ENCODE measurements at regions not wholly inside any gene's neighbourhood (a gene's known extent, or its start where the extent isn't known, plus 50 kb on each side); places are given as distances from the start of the nearest gene placed in this dataset.
"Not testable (repeated sequence)": the region's sequence is repeated elsewhere in the genome, so short reads cannot be mapped to it uniquely, and the experiment has no call there.

- Mint-ChIP-seq H3K27ac (no peak overlapping the region), H3K4me1 (ENCODE audit: low read depth) (no peaks in the 10 kb centered on the region), H3K27me3 (ENCODE audit: low read depth) (no peaks in the 10 kb centered on the region), H3K4me3 (no peak overlapping the region), H3K9me3 (peaks cover 3 to 7% of the 10 kb centered on the region in 2 donors), H3K36me3 (ENCODE audit: insufficient read depth in 2 of 2) (peaks cover 0 to 1% of the 10 kb centered on the region in 2 donors)
- no peak for ATAC-seq (replicated peaks in 1 of 2)
- no peak for DNase-seq
Observed at GRCh38 chr2:140117386-140117785, 1337.2 kb upstream of the NXPH2 start.

- no peak overlapping the region for H3K27ac Mint-ChIP-seq
- ATAC-seq (replicated peaks in 1 of 2) (no peak), DNase-seq (no peak)
- H3K27me3 Mint-ChIP-seq (ENCODE audit: low read depth): no peaks in the 10 kb centered on the region
- peaks cover 0 to 1% of the 10 kb centered on the region in 2 donors for H3K36me3 Mint-ChIP-seq (ENCODE audit: insufficient read depth in 2 of 2)
- H3K4me3 Mint-ChIP-seq: no peak overlapping the region
- H3K4me1 Mint-ChIP-seq (ENCODE audit: low read depth): no peaks in the 10 kb centered on the region
- peaks cover 8 to 12% of the 10 kb centered on the region in 2 donors for H3K9me3 Mint-ChIP-seq
Observed at GRCh38 chr2:140108706-140109475, 1328.7 kb upstream of the NXPH2 start.

- Mint-ChIP-seq H3K36me3 (ENCODE audit: insufficient read depth in 2 of 2) (no peaks in the 10 kb centered on the region), H3K9me3 (peaks cover 10 to 12% of the 10 kb centered on the region in 2 donors), H3K27me3 (ENCODE audit: low read depth) (no peaks in the 10 kb centered on the region), H3K4me1 (ENCODE audit: low read depth) (no peaks in the 10 kb centered on the region), H3K27ac (no peak overlapping the region), H3K4me3 (no peak overlapping the region)
- ATAC-seq (replicated peaks in 1 of 2) (no peak), DNase-seq (no peak)
Observed at GRCh38 chr2:140091926-140092325, 1311.7 kb upstream of the NXPH2 start.

GRCh38 chr2:140086964-140087363 lies 1306.8 kb upstream of the NXPH2 start:
- Mint-ChIP-seq H3K9me3 (peaks cover 5 to 12% of the 10 kb centered on the region in 2 donors), H3K4me1 (ENCODE audit: low read depth) (no peaks in the 10 kb centered on the region), H3K36me3 (ENCODE audit: insufficient read depth in 2 of 2) (no peaks in the 10 kb centered on the region), H3K4me3 (no peak overlapping the region), H3K27me3 (ENCODE audit: low read depth) (no peaks in the 10 kb centered on the region), H3K27ac (no peak overlapping the region)
- DNase-seq (no peak), ATAC-seq (replicated peaks in 1 of 2) (no peak)

- Mint-ChIP-seq H3K27me3 (ENCODE audit: low read depth) (no peaks in the 10 kb centered on the region), H3K36me3 (ENCODE audit: insufficient read depth in 2 of 2) (no peaks in the 10 kb centered on the region), H3K4me1 (ENCODE audit: low read depth) (no peaks in the 10 kb centered on the region), H3K4me3 (no peak overlapping the region), H3K27ac (no peak overlapping the region), H3K9me3 (peaks cover 5 to 10% of the 10 kb centered on the region in 2 donors)
- DNase-seq (no peak), ATAC-seq (replicated peaks in 1 of 2) (no peak)
Observed at GRCh38 chr2:140085674-140086073, 1305.5 kb upstream of the NXPH2 start.

GRCh38 chr2:140079038-140079437 lies 1298.8 kb upstream of the NXPH2 start:
- ATAC-seq (replicated peaks in 1 of 2) (no peak), DNase-seq (no peak)
- peaks cover 1 to 2% of the 10 kb centered on the region in 2 donors for H3K36me3 Mint-ChIP-seq (ENCODE audit: insufficient read depth in 2 of 2)
- H3K9me3 Mint-ChIP-seq: peaks cover 6 to 7% of the 10 kb centered on the region in 2 donors
- H3K27me3 Mint-ChIP-seq (ENCODE audit: low read depth): no peaks in the 10 kb centered on the region
- no peaks in the 10 kb centered on the region for H3K4me1 Mint-ChIP-seq (ENCODE audit: low read depth)
- H3K27ac Mint-ChIP-seq: no peak overlapping the region
- no peak overlapping the region for H3K4me3 Mint-ChIP-seq

- Mint-ChIP-seq H3K27ac (no peak overlapping the region), H3K4me3 (no peak overlapping the region), H3K36me3 (ENCODE audit: insufficient read depth in 2 of 2) (peaks cover 1 to 2% of the 10 kb centered on the region in 2 donors), H3K27me3 (ENCODE audit: low read depth) (no peaks in the 10 kb centered on the region), H3K9me3 (peaks cover 8 to 10% of the 10 kb centered on the region in 2 donors), H3K4me1 (ENCODE audit: low read depth) (no peaks in the 10 kb centered on the region)
- ATAC-seq (replicated peaks in 1 of 2) (no peak), DNase-seq (no peak)
Observed at GRCh38 chr2:140076164-140076563, 1296.0 kb upstream of the NXPH2 start.

- not testable (repeated sequence) for DNase-seq; H3K36me3 Mint-ChIP-seq (ENCODE audit: insufficient read depth in 2 of 2); H3K27me3 Mint-ChIP-seq (ENCODE audit: low read depth); H3K27ac Mint-ChIP-seq; ATAC-seq (replicated peaks in 1 of 2); H3K4me3 Mint-ChIP-seq; H3K4me1 Mint-ChIP-seq (ENCODE audit: low read depth)
- H3K9me3 Mint-ChIP-seq: peaks cover 9 to 14% of the 10 kb centered on the region in 2 donors
Observed at GRCh38 chr2:140073763-140074162, 1293.6 kb upstream of the NXPH2 start.

- Mint-ChIP-seq H3K9me3 (peaks cover 13% of the 10 kb centered on the region in 2 donors), H3K36me3 (ENCODE audit: insufficient read depth in 2 of 2) (peaks cover 0 to 1% of the 10 kb centered on the region in 2 donors), H3K27me3 (ENCODE audit: low read depth) (no peaks in the 10 kb centered on the region), H3K4me1 (ENCODE audit: low read depth) (no peaks in the 10 kb centered on the region), H3K27ac (no peak overlapping the region), H3K4me3 (no peak overlapping the region)
- ATAC-seq (replicated peaks in 1 of 2) (no peak), DNase-seq (no peak)
Observed at GRCh38 chr2:140067661-140068060, 1287.5 kb upstream of the NXPH2 start.

GRCh38 chr2:140064243-140064642 lies 1284.1 kb upstream of the NXPH2 start:
- Mint-ChIP-seq H3K36me3 (ENCODE audit: insufficient read depth in 2 of 2) (peaks cover 1 to 2% of the 10 kb centered on the region in 2 donors), H3K4me3 (no peak overlapping the region), H3K9me3 (peaks cover 7 to 14% of the 10 kb centered on the region in 2 donors), H3K27ac (no peak overlapping the region), H3K27me3 (ENCODE audit: low read depth) (no peaks in the 10 kb centered on the region), H3K4me1 (ENCODE audit: low read depth) (no peaks in the 10 kb centered on the region)
- DNase-seq (no peak), ATAC-seq (replicated peaks in 1 of 2) (no peak)

- ATAC-seq (replicated peaks in 1 of 2) (no peak), DNase-seq (no peak)
- H3K27me3 Mint-ChIP-seq (ENCODE audit: low read depth): no peaks in the 10 kb centered on the region
- no peak overlapping the region for H3K4me3 Mint-ChIP-seq
- peaks cover 7 to 14% of the 10 kb centered on the region in 2 donors for H3K9me3 Mint-ChIP-seq
- H3K27ac Mint-ChIP-seq: no peak overlapping the region
- no peaks in the 10 kb centered on the region for H3K4me1 Mint-ChIP-seq (ENCODE audit: low read depth)
- peaks cover 0 to 3% of the 10 kb centered on the region in 2 donors for H3K36me3 Mint-ChIP-seq (ENCODE audit: insufficient read depth in 2 of 2)
Observed at GRCh38 chr2:140063356-140063755, 1283.2 kb upstream of the NXPH2 start.

- peaks cover 0 to 3% of the 10 kb centered on the region in 2 donors for H3K36me3 Mint-ChIP-seq (ENCODE audit: insufficient read depth in 2 of 2)
- H3K4me3 Mint-ChIP-seq: no peak overlapping the region
- DNase-seq (no peak), ATAC-seq (replicated peaks in 1 of 2) (no peak)
- H3K27me3 Mint-ChIP-seq (ENCODE audit: low read depth): no peaks in the 10 kb centered on the region
- H3K9me3 Mint-ChIP-seq: peaks cover 5 to 10% of the 10 kb centered on the region in 2 donors
- H3K4me1 Mint-ChIP-seq (ENCODE audit: low read depth): no peaks in the 10 kb centered on the region
- no peak overlapping the region for H3K27ac Mint-ChIP-seq
Observed at GRCh38 chr2:140061240-140061639, 1281.0 kb upstream of the NXPH2 start.

- ATAC-seq (replicated peaks in 1 of 2): no peak
- no peak for DNase-seq
- H3K9me3 Mint-ChIP-seq: peaks cover 4 to 5% of the 10 kb centered on the region in 2 donors
- no peaks in the 10 kb centered on the region for H3K27me3 Mint-ChIP-seq (ENCODE audit: low read depth)
- H3K4me3 Mint-ChIP-seq: no peak overlapping the region
- H3K36me3 Mint-ChIP-seq (ENCODE audit: insufficient read depth in 2 of 2): peaks cover 1 to 3% of the 10 kb centered on the region in 2 donors
- no peak overlapping the region for H3K27ac Mint-ChIP-seq
- H3K4me1 Mint-ChIP-seq (ENCODE audit: low read depth): no peaks in the 10 kb centered on the region
Observed at GRCh38 chr2:140057928-140058327, 1277.7 kb upstream of the NXPH2 start.

- H3K27ac Mint-ChIP-seq: no peak overlapping the region
- H3K9me3 Mint-ChIP-seq: peaks cover 13 to 21% of the 10 kb centered on the region in 2 donors
- DNase-seq: no peak
- H3K36me3 Mint-ChIP-seq (ENCODE audit: insufficient read depth in 2 of 2): peaks cover 0 to 5% of the 10 kb centered on the region in 2 donors
- H3K27me3 Mint-ChIP-seq (ENCODE audit: low read depth): no peaks in the 10 kb centered on the region
- no peaks in the 10 kb centered on the region for H3K4me1 Mint-ChIP-seq (ENCODE audit: low read depth)
- no peak overlapping the region for H3K4me3 Mint-ChIP-seq
- no peak for ATAC-seq (replicated peaks in 1 of 2)
Observed at GRCh38 chr2:140041811-140042210, 1261.6 kb upstream of the NXPH2 start.
